Left cardiac atrium (tissue), 4 donors: ENCODE measurements at regions not wholly inside any gene's neighbourhood (a gene's known extent, or its start where the extent isn't known, plus 50 kb on each side); places are given as distances from the start of the nearest gene placed in this dataset.
"Not testable (repeated sequence)": the region's sequence is repeated elsewhere in the genome, so short reads cannot be mapped to it uniquely, and the experiment has no call there.

Source experiments
- ATAC-seq, 2 donors: fragments of 200-7000 bp; cut with Tn5 transposase; one replicate each; pipeline ENCODE4 v1.9.1; 2020; ENCODE audit warnings: mild to moderate bottlenecking in 2 of 2, moderate library complexity in 2 of 2
- DNase-seq: peaks from one replicate; pipeline ENCODE4 v3.0.0-alpha.2; 2020
- intact Hi-C, 2 donors: fragments of 100-400 bp; cut with DNase I; formaldehyde crosslinking; loops; one replicate each; pipeline versions ENCODE4 v1.14.1 to v1.15.1; 2022 to 2023
- donor health status: DM: no; HTN: yes; CAD: no.
- donor health status: DM: no; HTN: yes; CAD: no; lungs with severe emphysema.
- donor health status: DM: yes; HTN: yes; CAD: no.
- donor health status: Dilated cardiomyopathy.

- ATAC-seq, DNase-seq, intact Hi-C loops: not testable (repeated sequence)
Measured at GRCh38 chr1:148432318-148432717, 50.8 kb downstream of the PPIAL4G start.

GRCh38 chr1:148429856-148430255 lies 53.2 kb downstream of the PPIAL4G start:
- intact Hi-C loops, DNase-seq, ATAC-seq: not testable (repeated sequence)

- intact Hi-C loops, DNase-seq, ATAC-seq: not testable (repeated sequence)
Measured at GRCh38 chr1:148426940-148427611, 56.0 kb downstream of the PPIAL4G start.

DNA sequence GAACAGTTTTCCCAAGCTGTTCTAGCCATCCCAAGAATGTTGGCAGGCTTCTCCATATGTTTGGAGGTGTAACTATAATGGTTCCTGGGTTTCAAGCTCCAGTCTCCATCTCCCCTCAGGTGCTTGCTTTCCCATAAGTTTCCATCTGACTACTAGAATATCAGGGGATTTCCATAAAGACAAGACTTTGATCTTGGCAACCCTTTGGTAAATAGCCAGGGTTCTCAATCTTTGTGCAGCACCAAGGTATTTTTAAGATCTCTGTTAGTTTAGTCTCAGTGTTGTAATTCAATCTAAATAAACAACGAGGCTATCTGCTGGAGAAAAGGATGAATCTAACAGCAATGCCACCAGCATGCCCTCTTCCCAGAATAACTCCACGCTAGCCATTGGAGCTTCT lies 56.7 kb downstream of the PPIAL4G start:
- ATAC-seq, DNase-seq, intact Hi-C loops: not testable (repeated sequence)

GRCh38 chr1:148424143-148425003 lies 58.7 kb downstream of the PPIAL4G start:
- DNase-seq, result peak; percentile 31
- ATAC-seq, result peak in 1 of 2 donors; percentile 93
- intact Hi-C loops, result not testable (repeated sequence)

GRCh38 chr1:148422921-148423320 lies 60.2 kb downstream of the PPIAL4G start:
- ATAC-seq, DNase-seq, intact Hi-C loops: not testable (repeated sequence)

DNA sequence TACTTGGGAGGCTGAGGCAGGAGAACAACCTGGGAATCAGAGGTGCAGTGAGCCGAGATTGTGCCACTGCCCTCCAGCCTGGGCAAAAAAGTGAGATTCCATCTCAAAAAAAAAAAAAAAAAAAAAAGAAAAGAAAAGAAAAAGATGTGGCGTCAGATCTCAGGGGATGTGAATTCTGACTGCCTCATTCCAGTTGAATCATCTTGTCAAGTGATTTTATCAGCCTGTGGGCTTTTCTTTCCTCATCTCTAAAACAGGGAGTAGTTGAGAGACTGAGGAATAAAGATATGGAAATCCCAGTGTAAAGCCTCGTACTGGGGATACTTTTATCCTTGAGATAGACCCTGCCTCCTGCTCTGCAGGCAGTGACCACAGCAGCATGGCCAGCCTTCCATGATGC lies 65.9 kb downstream of the PPIAL4G start:
- DNase-seq, ATAC-seq, intact Hi-C loops: not testable (repeated sequence)

GRCh38 chr1:148413385-148413784 lies 69.7 kb downstream of the PPIAL4G start:
- DNase-seq, ATAC-seq, intact Hi-C loops: not testable (repeated sequence)

DNA sequence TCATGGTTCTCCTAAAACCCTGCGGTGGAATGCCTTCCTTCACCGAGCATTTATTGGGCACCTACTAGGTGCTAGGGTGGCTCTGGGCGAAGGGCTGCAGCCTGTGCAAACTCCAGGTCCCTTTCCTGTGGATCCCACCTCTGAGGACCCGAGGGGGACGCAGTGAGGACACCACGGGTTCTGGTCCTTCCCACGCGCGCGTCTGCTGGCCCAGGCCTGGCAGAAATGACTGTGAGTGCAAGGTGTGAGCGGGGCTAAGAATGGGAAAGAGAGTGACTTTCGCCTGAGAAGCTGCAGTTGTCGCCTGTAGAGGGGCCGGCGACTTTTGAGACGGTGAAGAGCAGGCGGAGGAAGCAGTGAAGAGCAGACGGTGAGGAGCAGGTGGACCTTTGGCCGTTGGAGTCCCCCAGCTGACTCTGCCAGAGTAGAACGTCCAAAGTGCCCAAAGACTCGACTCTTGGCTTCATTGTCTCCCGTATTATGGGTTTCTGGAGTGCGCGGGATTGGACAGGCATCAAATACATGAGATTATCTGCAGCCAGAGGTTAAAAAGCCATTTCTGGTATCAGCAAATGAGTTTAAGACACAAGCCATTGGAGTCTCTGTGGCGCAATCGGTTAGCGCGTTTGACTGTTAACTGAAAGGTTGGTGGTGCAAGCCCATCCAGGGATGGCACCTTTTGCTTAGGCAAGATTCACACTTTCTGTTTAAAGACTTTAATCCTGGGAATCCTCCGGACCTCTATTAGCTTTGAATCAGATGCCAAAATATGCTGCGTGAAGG lies 78.1 kb downstream of the PPIAL4G start:
- intact Hi-C loops, ATAC-seq, DNase-seq: not testable (repeated sequence)

DNA sequence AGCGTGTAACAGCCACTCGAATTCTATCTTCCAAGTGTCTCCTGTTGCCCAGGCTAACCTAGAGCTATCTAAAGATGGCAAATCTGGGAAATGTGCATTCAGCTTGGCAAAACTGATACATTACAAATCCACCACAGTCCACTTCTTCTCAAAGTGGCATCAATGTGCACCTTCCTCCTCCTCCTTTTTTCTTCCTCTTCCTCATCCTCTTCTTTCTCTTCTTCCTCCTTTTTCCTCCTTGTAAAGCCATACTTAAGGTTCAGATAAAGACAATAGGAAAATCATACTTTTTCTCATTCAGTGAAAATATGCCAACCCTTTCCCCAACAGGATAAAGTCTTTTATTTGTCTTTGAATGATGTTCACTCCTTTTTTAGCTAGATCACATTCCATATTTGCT lies 79.2 kb downstream of the PPIAL4G start:
- ATAC-seq, DNase-seq, intact Hi-C loops: not testable (repeated sequence)

GRCh38 chr1:148403085-148403456 lies 80.0 kb downstream of the PPIAL4G start:
- DNase-seq, intact Hi-C loops: not testable (repeated sequence)
- peak in 1 of 2 donors; percentile 10 for ATAC-seq

- intact Hi-C loops, result not testable (repeated sequence)
- DNase-seq (peak; percentile 89), ATAC-seq (peak; percentile 98 to 99)
Measured at GRCh38 chr1:148402152-148403084, 80.7 kb downstream of the PPIAL4G start.

- intact Hi-C loops, ATAC-seq, DNase-seq: not testable (repeated sequence)
Measured at GRCh38 chr1:148397516-148397915, 85.6 kb downstream of the PPIAL4G start.

- DNase-seq, ATAC-seq, intact Hi-C loops: not testable (repeated sequence)
Measured at GRCh38 chr1:148392505-148392904, 90.6 kb downstream of the PPIAL4G start.

- intact Hi-C loops, ATAC-seq, DNase-seq: not testable (repeated sequence)
Measured at GRCh38 chr1:148391323-148391722, 91.8 kb downstream of the PPIAL4G start.

GRCh38 chr1:148389027-148389339 lies 94.1 kb downstream of the PPIAL4G start:
- no peak for ATAC-seq
- DNase-seq, result no peak
- intact Hi-C loops, result no loop called here

- intact Hi-C loops, result no loop called here
- ATAC-seq (peak; percentile 96 to 98), DNase-seq (peak; percentile 91)
Measured at GRCh38 chr1:148388260-148389026, 94.7 kb downstream of the PPIAL4G start.

- ATAC-seq, DNase-seq, intact Hi-C loops: not testable (repeated sequence)
Measured at GRCh38 chr1:148387949-148388259, 95.2 kb downstream of the PPIAL4G start.
